GM12872 (cell line): ENCODE measurements at regions not wholly inside any gene's neighbourhood (a gene's known extent, or its start where the extent isn't known, plus 50 kb on each side); places are given as distances from the start of the nearest gene placed in this dataset.

ENCODE experiments used
- TF ChIP-seq, protein P1 (sequence below): IDR thresholded peaks from 3 replicates; pipeline ENCODE4 v1.5.1; 2011; ENCODE audit warnings: low read depth, mild to moderate bottlenecking, low read length, moderate library complexity; ENCODE audit not compliant: insufficient read depth

GRCh38 chr3:34305266-34305665 lies 506.8 kb downstream of the PDCD6IP start:
- TF ChIP-seq, protein P1, sequence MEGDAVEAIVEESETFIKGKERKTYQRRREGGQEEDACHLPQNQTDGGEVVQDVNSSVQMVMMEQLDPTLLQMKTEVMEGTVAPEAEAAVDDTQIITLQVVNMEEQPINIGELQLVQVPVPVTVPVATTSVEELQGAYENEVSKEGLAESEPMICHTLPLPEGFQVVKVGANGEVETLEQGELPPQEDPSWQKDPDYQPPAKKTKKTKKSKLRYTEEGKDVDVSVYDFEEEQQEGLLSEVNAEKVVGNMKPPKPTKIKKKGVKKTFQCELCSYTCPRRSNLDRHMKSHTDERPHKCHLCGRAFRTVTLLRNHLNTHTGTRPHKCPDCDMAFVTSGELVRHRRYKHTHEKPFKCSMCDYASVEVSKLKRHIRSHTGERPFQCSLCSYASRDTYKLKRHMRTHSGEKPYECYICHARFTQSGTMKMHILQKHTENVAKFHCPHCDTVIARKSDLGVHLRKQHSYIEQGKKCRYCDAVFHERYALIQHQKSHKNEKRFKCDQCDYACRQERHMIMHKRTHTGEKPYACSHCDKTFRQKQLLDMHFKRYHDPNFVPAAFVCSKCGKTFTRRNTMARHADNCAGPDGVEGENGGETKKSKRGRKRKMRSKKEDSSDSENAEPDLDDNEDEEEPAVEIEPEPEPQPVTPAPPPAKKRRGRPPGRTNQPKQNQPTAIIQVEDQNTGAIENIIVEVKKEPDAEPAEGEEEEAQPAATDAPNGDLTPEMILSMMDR, result no peak

DNA sequence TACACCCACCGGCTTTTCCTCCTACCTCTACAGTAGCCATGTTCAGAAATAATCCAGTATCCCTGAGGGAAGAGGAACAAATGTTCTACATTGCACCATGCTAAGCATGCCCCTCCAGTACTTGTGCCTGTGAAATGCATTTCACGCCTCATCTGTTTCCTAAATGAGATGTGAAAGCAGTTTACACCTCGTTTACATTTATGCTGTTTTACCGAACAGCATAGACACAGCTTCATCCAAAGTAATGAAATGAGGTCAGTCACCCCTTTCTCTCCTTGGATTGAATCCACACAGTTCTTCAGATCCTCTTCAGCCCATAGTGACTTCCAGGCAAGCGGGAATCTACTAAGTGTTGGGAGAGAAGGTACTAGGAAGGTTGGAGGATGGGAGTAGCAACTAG lies 514.3 kb downstream of the PDCD6IP start:
- TF ChIP-seq, protein P1, result no peak

DNA sequence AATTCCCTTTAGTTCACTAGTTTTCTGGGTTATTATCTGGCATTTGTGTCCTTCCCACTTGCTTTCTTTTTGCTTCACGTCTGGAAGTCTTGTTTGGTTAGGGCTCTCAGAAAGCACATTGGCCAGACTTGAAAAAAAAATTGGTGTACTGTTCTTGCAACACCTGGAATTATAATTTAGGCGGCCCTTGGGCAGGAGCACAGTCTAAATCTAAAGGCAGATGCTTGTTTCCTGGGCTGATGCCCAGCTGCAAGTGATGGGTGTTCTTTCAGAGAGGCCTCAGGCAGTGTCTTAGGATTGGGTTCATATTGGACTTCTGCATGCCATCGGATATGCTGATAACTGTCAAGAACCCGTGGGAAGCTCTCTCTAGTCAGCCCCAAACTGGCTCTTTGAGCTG lies 521.5 kb downstream of the PDCD6IP start:
- TF ChIP-seq, protein P1, result no peak

GRCh38 chr3:34323517-34323916 lies 525.1 kb downstream of the PDCD6IP start:
- TF ChIP-seq, protein P1, result no peak

- TF ChIP-seq, protein P1, result no peak
Measured at GRCh38 chr3:34346656-34347055, 548.2 kb downstream of the PDCD6IP start.

DNA sequence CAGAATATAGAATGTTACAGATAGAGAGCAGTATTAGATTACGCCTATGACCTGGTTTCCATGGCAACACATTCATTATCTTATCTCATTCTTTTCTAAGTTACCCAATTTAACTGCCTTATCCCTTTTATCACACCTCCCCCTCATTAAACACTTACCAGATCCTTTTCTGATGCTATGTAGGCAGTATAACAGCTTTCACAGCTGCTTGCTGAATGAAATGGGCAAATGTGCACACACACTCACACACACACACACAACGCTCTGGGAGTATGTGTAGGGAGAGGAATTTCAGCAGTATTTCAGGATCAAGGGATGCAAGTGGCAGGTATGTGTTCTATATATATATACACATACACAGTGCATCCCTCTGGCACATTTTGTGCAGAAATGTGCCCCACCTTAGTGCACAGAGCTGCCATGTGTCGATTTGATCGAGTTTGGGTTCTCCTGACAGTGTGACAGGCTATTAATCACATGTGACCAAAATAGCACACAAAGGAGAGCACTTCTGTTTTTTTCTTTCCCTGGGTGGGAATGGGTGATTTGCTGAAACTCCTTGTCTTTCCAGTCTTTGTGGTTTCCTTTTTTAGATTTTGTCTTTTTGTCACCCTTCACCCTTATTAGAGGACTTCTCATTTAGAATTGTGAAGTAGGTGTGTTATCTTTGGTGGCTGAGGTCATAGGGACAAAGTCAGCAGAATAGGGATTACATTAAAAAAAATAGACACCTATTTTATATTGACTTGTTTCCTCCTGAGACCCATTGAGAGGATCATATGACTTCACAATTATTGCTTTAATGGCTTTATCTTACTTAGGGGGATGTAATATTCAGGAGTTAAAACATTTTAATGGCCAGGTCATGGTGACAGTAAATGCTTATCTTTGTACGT lies 553.7 kb downstream of the PDCD6IP start:
- TF ChIP-seq, protein P1, result no peak

DNA sequence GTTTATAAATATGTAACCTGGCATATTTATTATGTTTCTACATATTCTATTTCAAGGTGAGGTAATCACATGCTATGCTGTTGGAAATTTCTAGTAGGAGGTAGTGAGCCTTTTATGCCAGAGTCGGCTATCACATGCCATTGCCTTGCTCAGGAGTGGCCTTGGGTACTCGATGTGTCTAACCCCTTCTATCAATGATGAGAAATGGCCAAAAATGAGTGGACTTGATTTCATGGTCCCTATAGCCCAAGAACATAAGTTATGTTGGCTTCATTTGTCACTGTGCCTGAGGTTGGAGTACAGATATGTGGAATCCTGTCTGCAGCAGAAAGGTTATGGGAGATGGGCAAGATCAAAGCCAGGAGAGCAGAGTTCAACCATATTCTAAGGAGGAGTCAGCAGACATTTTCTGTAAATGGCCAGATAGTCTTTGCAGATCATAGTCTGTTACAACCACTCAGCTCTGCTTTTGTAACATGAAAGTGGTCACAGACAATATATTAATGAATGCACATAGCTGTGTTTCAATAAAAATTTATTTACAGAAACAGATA lies 554.4 kb downstream of the PDCD6IP start:
- TF ChIP-seq, protein P1, result no peak
